ENCODE measurements at regions not wholly inside any gene's neighbourhood (a gene's known extent, or its start where the extent isn't known, plus 50 kb on each side); places are given as distances from the start of the nearest gene placed in this dataset.

GRCh38 chr18:33873112-33873511 is 295.1 kb downstream of the ASXL3 start:
- no peaks in the 10 kb centered on the region for H3K9me3 Mint-ChIP-seq (ENCODE audit: insufficient read depth)
- DNase-seq (no peak), ATAC-seq (no peak)
- H3K4me3 Mint-ChIP-seq, result no peak overlapping the region
- no peaks in the 10 kb centered on the region for H3K4me1 Mint-ChIP-seq (ENCODE audit: low read depth)
- no peaks in the 10 kb centered on the region for H3K27me3 Mint-ChIP-seq (ENCODE audit: low read depth)
- no peak overlapping the region for H3K27ac Mint-ChIP-seq
- H3K36me3 Mint-ChIP-seq (ENCODE audit: low read depth), result no peaks in the 10 kb centered on the region
- POLR2A ChIA-PET, result no interaction called here
- CTCF ChIA-PET, result no interaction called here

- ChIA-PET POLR2A (no interaction called here), CTCF (no interaction called here)
- Mint-ChIP-seq H3K36me3 (ENCODE audit: low read depth) (no peaks in the 10 kb centered on the region), H3K27ac (no peak overlapping the region), H3K27me3 (ENCODE audit: low read depth) (no peaks in the 10 kb centered on the region), H3K9me3 (ENCODE audit: insufficient read depth) (peaks cover under 1% of the 10 kb centered on the region), H3K4me1 (ENCODE audit: low read depth) (no peaks in the 10 kb centered on the region), H3K4me3 (no peak overlapping the region)
- no peak for DNase-seq
- ATAC-seq, result no peak
Observed at GRCh38 chr18:33871363-33872025, 293.5 kb downstream of the ASXL3 start.

DNA sequence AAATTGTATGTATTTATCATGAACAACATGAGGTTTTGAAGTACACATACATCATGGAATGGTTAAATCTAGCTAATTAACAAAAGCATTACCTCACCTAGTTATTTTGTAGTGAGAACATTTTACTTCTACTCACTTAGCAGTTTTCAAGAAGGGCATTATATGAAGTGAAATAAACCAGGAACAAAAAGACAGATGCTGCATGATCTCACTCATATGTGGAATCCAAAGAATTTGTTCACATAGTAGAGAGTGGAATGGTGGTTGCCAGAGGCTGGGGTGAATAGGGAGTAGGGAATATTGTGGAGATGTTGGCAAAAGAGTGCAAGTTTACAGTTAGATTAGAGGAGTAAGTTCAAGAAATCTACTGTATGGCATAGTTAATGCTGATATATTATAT is 292.0 kb downstream of the ASXL3 start:
- no peak overlapping the region for H3K27ac Mint-ChIP-seq
- no peaks in the 10 kb centered on the region for H3K27me3 Mint-ChIP-seq (ENCODE audit: low read depth)
- no peaks in the 10 kb centered on the region for H3K36me3 Mint-ChIP-seq (ENCODE audit: low read depth)
- DNase-seq (no peak), ATAC-seq (no peak)
- H3K4me3 Mint-ChIP-seq, result no peak overlapping the region
- ChIA-PET CTCF (no interaction called here), POLR2A (no interaction called here)
- H3K9me3 Mint-ChIP-seq (ENCODE audit: insufficient read depth), result peaks cover 6% of the 10 kb centered on the region
- no peaks in the 10 kb centered on the region for H3K4me1 Mint-ChIP-seq (ENCODE audit: low read depth)

GRCh38 chr18:33866386-33866785 is 288.4 kb downstream of the ASXL3 start:
- POLR2A ChIA-PET, result no interaction called here
- CTCF ChIA-PET, result no interaction called here
- Mint-ChIP-seq H3K4me1 (ENCODE audit: low read depth) (no peaks in the 10 kb centered on the region), H3K27me3 (ENCODE audit: low read depth) (no peaks in the 10 kb centered on the region), H3K36me3 (ENCODE audit: low read depth) (no peaks in the 10 kb centered on the region), H3K9me3 (ENCODE audit: insufficient read depth) (peaks cover 14% of the 10 kb centered on the region), H3K27ac (no peak overlapping the region), H3K4me3 (no peak overlapping the region)
- ATAC-seq (no peak), DNase-seq (no peak)

DNA sequence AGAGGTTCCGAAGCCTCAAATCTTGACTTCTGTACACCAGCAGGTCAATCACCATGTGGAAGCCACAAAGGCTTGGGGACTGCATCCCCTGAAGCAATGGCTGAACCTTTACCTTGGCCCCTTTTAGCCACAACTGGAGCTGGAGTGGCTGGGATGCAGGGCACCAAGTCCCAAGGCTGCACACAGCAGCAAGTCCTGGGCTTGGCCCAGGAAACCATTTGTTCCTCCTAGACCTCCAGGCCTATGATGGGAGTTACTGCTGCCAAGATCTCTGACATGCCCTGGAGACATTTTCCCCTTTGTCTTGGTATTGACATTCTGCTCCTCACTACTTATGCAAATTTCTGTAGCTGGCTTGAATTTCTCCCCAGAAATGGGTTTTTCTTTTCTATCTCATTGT is 285.9 kb downstream of the ASXL3 start:
- ChIA-PET POLR2A (no interaction called here), CTCF (no interaction called here)
- Mint-ChIP-seq H3K9me3 (ENCODE audit: insufficient read depth) (peaks cover 18% of the 10 kb centered on the region), H3K4me1 (ENCODE audit: low read depth) (no peaks in the 10 kb centered on the region), H3K36me3 (ENCODE audit: low read depth) (no peaks in the 10 kb centered on the region), H3K27ac (no peak overlapping the region), H3K4me3 (no peak overlapping the region), H3K27me3 (ENCODE audit: low read depth) (no peaks in the 10 kb centered on the region)
- DNase-seq (no peak), ATAC-seq (no peak)

DNA sequence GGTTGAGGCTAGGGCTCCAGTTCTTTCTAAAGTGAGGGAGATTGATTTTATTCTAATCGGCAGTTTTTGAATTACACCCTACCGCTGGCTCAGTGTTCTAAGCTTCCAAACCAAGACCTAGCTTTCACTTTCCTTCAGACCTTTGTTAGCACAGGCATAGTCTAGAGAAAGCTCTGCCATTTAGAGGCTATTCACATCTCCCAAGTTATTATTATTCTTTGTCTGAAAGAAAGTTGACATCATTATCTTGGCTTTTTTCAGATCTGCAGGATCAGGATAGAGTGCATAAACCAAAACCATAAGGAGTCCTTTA is 276.8 kb downstream of the ASXL3 start:
- ChIA-PET CTCF (no interaction called here), POLR2A (no interaction called here)
- no peaks in the 10 kb centered on the region for H3K4me1 Mint-ChIP-seq (ENCODE audit: low read depth)
- peaks cover 12% of the 10 kb centered on the region for H3K9me3 Mint-ChIP-seq (ENCODE audit: insufficient read depth)
- ATAC-seq, result no peak
- no peak for DNase-seq
- no peaks in the 10 kb centered on the region for H3K27me3 Mint-ChIP-seq (ENCODE audit: low read depth)
- H3K36me3 Mint-ChIP-seq (ENCODE audit: low read depth), result no peaks in the 10 kb centered on the region
- H3K27ac Mint-ChIP-seq, result no peak overlapping the region
- no peak overlapping the region for H3K4me3 Mint-ChIP-seq

DNA sequence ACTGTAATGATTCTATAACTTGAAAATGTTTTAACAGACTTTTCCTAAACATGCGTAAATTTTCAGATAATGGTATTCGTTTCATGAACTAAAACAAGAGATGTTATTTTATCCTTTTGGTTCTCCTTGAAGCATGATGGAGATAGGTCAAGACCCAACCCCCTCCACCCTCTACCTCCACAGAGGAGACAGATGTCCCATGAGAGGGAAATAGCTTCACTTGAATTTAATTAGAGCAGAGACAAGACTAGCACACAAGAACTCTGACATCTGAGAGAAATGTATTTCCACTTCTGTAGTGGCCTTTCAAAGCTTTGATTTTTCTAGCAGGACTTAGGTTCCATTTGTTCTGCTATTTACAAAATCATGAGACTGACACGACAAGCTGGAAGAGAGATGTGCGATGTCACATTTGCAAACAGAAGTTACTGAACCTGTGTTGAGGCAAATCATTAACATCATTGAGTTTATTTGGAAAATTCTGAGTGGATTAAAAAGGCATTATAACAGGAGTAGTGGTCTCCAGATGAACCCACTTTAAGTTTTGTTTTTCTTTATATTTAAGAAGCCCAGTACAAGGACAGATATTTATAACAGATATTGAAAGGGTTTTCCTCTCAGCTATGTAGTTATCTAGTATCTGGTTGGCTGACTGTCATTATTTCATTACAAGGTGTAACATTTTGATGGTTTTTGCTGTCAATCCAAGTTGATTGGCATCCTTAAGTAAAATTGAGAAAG is 276.2 kb downstream of the ASXL3 start:
- ATAC-seq, result no peak
- no peaks in the 10 kb centered on the region for H3K27me3 Mint-ChIP-seq (ENCODE audit: low read depth)
- POLR2A ChIA-PET, result no interaction called here
- no peak for DNase-seq
- no peak overlapping the region for H3K4me3 Mint-ChIP-seq
- peaks cover 11% of the 10 kb centered on the region for H3K9me3 Mint-ChIP-seq (ENCODE audit: insufficient read depth)
- H3K4me1 Mint-ChIP-seq (ENCODE audit: low read depth), result no peaks in the 10 kb centered on the region
- CTCF ChIA-PET, result no interaction called here
- no peaks in the 10 kb centered on the region for H3K36me3 Mint-ChIP-seq (ENCODE audit: low read depth)
- no peak overlapping the region for H3K27ac Mint-ChIP-seq

- Mint-ChIP-seq H3K36me3 (ENCODE audit: low read depth) (no peaks in the 10 kb centered on the region), H3K4me3 (no peak overlapping the region), H3K27me3 (ENCODE audit: low read depth) (no peaks in the 10 kb centered on the region), H3K9me3 (ENCODE audit: insufficient read depth) (peaks cover 8% of the 10 kb centered on the region), H3K27ac (no peak overlapping the region), H3K4me1 (ENCODE audit: low read depth) (no peaks in the 10 kb centered on the region)
- POLR2A ChIA-PET, result no interaction called here
- CTCF ChIA-PET, result no interaction called here
- DNase-seq (no peak), ATAC-seq (no peak)
Observed at GRCh38 chr18:33853187-33853586, 275.2 kb downstream of the ASXL3 start.

GRCh38 chr18:33851546-33852078 is 273.6 kb downstream of the ASXL3 start:
- DNase-seq (no peak), ATAC-seq (no peak)
- CTCF ChIA-PET, result no interaction called here
- Mint-ChIP-seq H3K36me3 (ENCODE audit: low read depth) (no peaks in the 10 kb centered on the region), H3K4me1 (ENCODE audit: low read depth) (no peaks in the 10 kb centered on the region), H3K4me3 (no peak overlapping the region), H3K9me3 (ENCODE audit: insufficient read depth) (peaks cover 8% of the 10 kb centered on the region), H3K27me3 (ENCODE audit: low read depth) (no peaks in the 10 kb centered on the region), H3K27ac (no peak overlapping the region)
- POLR2A ChIA-PET, result no interaction called here

DNA sequence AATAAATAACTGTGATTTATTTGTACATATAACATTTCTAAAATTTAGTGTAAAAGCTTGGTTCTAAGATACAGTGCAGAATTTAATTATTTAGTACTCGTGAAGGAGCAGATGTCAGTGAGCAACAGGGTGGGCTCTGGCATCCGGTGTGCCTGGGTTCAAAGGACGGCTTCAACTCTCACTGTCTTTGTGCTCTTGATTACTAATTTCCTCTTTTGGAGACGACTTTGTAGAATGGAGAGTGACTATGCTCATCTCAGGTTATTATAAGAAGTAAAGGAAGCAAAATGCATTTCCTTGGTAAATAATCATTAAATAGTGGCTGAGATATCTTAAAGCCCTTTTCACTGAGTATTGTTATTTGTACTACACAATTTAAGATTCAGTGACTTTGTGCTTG is 271.7 kb downstream of the ASXL3 start:
- no peak overlapping the region for H3K4me3 Mint-ChIP-seq
- ChIA-PET CTCF (no interaction called here), POLR2A (no interaction called here)
- DNase-seq, result no peak
- peaks cover 4% of the 10 kb centered on the region for H3K9me3 Mint-ChIP-seq (ENCODE audit: insufficient read depth)
- no peaks in the 10 kb centered on the region for H3K4me1 Mint-ChIP-seq (ENCODE audit: low read depth)
- ATAC-seq, result no peak
- H3K27me3 Mint-ChIP-seq (ENCODE audit: low read depth), result no peaks in the 10 kb centered on the region
- H3K27ac Mint-ChIP-seq, result no peak overlapping the region
- H3K36me3 Mint-ChIP-seq (ENCODE audit: low read depth), result no peaks in the 10 kb centered on the region

- no peak for ATAC-seq
- Mint-ChIP-seq H3K36me3 (ENCODE audit: low read depth) (no peaks in the 10 kb centered on the region), H3K4me3 (no peak overlapping the region), H3K27ac (no peak overlapping the region), H3K9me3 (ENCODE audit: insufficient read depth) (no peaks in the 10 kb centered on the region), H3K27me3 (ENCODE audit: low read depth) (no peaks in the 10 kb centered on the region), H3K4me1 (ENCODE audit: low read depth) (no peaks in the 10 kb centered on the region)
- POLR2A ChIA-PET, result no interaction called here
- DNase-seq, result no peak
- CTCF ChIA-PET, result no interaction called here
Observed at GRCh38 chr18:33844232-33844631, 266.2 kb downstream of the ASXL3 start.

DNA sequence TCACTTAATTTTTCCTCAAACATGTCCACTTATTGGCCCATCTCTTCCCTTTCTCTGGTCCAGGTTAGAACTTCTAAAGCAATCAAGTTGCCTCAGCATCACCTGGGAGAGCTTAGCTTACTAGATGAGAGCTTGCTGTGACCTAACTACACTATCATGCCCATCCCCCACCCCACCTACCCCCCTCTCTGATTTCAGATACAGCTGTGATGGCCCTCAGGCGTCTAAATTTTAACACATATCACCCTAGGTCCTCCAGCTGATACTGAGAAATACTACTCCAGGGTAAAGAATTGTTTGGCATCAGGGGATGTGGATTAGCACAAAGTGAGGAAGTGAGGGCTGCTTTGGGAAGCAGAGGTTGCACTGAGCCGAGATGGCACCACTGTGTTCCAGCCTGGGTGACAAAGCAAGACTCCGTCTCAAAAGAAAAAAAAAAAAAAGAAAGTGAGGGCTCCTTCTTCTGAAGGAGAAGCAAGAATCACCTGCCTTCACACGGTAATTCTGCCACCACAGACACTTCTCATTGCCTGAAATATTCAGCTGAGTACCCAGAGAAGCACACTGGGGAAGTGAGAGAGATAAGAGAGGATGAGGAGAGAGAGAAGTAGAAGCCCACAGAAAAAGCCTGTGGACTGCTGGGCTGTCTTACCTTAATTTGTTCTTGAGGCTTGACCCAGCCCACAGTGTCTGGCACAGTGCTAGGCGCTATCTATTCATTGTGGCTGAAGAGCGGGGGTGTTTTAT is 263.4 kb downstream of the ASXL3 start:
- ChIA-PET CTCF (no interaction called here), POLR2A (no interaction called here)
- no peaks in the 10 kb centered on the region for H3K36me3 Mint-ChIP-seq (ENCODE audit: low read depth)
- no peaks in the 10 kb centered on the region for H3K4me1 Mint-ChIP-seq (ENCODE audit: low read depth)
- no peak overlapping the region for H3K27ac Mint-ChIP-seq
- no peak overlapping the region for H3K4me3 Mint-ChIP-seq
- no peak for DNase-seq
- peaks cover 7% of the 10 kb centered on the region for H3K9me3 Mint-ChIP-seq (ENCODE audit: insufficient read depth)
- ATAC-seq, result no peak
- H3K27me3 Mint-ChIP-seq (ENCODE audit: low read depth), result no peaks in the 10 kb centered on the region

Measured in activated CD8-positive, alpha-beta T cell treated with anti-CD3 and anti-CD28 coated beads, Interleukin-2, amount 10 ng/mL, durations not matched to agents 7 days and 5 days (primary cell).